SKM-1 treated with dmso at 0.1 percent for 144 hours (cell line): ENCODE measurements at regions not wholly inside any gene's neighbourhood (a gene's known extent, or its start where the extent isn't known, plus 50 kb on each side); places are given as distances from the start of the nearest gene placed in this dataset.
"Not testable (repeated sequence)": the region's sequence is repeated elsewhere in the genome, so short reads cannot be mapped to it uniquely, and the experiment has no call there.

Experiments
- DNase-seq: peaks from one replicate; lab custom pipeline; 2025; ENCODE audit not compliant: unreplicated experiment; lab: John Stamatoyannopoulos, UW

DNA sequence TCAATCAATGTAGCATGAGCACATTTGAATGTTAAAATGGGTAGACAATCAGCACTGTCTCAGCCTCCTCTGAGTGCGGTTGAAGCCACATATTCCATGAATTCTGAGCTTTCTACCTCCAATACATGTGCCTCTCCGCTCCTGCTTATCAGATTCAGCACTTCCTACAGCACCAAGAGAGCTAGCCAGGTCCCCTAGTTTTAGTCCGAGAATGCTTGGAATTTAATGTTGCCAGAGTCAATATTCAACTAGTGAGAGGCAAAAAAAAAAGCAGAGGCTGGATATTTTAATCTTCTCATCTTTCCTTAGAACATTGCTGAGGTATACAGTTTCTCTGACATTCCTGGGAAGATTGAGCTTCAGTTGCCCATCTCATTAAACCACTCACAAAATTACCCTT is 1979.1 kb upstream of the CDH9 start:
- DNase-seq, result no peak

DNA sequence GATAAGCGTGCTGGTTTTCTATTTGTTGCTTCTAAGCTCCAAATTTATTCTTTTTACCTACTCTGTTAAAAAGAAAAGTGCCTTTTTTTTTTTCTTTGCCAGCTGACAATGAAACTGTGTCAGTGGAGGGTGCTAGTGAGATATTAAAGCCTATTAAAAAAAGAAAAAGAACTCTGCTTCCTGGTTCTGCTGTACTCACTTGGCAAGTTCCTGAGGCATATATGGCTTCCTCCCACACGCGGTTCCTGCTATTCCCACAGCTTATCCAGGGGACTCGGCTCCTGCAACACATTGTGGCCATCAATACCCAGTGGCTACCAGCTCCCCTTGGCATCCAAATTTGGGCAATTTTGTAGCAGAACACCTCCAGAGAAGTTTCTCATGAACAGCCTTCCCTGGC is 1977.7 kb upstream of the CDH9 start:
- DNase-seq, result no peak

DNA sequence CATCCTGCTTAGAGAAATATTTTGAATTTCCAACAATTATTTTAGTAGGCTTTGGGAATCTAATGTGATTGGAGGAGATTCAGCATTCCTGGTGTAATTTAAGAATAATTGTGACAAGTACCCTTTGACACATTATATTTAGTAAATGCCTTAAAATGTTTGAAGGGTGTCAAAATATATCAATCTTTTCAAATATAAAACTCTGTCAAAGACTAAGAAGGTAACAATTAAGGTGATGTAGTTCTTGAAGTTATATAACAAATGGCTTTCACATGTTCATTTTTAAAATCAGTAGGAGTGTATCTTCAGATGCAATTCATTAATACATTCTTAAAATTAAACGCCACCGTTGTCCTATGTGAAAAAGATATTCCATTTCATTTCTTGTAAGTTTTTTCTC is 1977.1 kb upstream of the CDH9 start:
- no peak for DNase-seq

DNA sequence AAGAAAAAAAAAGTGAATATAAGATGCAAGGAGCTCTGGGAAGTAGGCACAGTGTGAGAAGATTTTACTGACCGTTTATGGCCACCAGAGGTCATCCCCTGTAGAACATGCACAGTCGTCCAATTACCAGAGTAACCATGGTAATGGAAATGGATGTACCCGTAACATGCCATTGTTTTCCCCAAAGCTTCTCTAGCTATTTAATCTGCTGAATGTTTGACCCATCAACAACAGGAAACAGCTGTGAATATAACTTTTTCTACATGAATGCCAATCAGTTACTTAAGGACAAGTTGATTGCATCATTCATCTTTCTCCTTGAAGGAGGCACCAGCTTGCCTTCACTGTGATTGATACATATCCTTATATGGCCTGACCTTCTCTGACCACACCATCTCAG is 1967.0 kb upstream of the CDH9 start:
- no peak for DNase-seq

DNA sequence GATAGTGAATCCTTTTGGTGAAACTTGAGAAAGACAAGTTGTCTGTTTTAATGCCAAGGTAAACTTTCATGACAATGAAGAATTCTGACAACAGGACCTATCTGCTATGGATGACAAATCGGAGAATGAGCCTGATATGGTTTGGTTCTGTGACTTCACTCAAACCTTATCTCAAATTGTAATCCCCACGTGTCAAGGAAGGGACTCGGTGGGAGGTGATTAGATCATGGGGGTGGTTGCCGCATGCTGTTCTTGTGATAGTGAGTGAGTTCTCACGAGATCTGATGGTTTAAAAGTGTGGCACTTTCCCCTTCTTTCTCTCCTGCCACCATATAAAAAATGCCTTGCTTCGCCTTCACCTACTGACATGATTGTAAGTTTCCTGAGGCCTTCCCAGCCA is 1964.1 kb upstream of the CDH9 start:
- DNase-seq, result no peak

DNA sequence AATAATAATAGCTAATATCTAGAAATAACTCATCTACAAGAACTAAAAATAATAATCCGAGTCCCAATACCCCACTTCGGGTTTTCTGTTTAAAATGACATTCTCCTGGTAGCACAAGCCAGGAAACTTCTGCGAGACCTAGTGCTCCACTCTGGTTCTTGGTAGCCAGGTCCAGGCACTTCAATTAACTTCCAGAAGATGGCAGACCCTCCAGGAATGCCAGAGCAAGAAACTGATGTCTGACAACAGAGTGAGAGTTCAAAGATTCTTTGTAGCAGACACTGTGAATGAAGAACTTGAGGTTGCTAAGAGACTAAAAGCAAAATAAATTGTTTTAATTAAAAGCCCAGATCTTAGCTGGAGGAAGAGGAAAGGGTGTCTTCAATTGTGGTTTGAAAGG is 1963.3 kb upstream of the CDH9 start:
- DNase-seq, result no peak

DNA sequence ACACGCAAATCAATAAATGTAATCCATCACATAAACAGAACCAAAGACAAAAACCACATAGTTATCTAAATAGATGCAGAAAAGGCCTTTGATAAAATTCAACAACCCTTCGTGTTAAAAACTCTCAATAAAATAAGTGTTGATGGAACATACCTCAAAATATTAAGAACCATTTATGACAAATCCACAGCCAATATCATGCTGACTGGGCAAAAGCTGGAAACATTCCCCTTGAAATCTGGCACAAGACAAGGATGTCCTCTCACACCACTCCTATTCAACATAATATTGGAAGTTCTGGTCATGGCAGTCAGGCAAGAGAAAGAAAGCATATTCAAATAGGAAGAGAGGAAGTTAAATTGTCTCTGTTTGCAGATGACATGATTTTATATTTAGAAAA is 1946.3 kb upstream of the CDH9 start:
- DNase-seq, result no peak

DNA sequence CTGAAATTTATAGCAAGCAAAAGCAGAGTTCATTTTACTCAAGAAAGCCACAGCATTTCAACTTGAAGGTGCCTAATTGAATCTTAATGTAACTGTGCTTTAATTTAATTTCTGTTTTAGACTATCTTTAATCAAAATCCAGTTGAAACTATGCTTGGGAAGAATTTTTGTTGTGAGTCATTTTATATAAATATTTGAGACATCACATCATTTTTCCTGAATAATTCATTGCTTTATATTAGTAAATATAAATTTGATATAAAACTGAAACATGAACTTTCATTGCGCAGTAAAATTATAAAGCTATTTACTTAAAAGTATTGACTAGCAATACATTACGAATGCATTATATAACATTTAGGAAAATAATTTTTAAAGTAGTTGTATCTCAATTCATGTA is 1937.1 kb upstream of the CDH9 start:
- DNase-seq, result no peak

DNA sequence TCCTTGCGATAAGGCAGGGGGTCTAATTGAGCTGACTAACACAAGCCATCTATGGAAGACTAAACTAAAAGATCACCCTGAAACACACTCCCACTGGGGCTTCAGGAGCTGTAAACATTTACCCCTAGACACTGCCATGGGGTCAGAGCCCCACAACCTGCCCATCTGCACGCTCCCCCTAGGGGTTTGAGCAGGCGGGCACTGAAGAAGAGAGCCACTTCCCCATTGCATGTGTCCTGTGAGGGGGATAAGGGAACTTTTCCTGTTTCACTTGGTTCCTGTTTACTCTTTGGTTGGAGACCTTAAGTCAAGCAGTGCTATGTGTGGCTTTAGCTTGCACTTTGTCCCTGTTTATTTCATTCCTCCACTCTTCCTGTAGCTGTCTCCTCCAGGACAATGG is 1929.5 kb upstream of the CDH9 start:
- no peak for DNase-seq

DNA sequence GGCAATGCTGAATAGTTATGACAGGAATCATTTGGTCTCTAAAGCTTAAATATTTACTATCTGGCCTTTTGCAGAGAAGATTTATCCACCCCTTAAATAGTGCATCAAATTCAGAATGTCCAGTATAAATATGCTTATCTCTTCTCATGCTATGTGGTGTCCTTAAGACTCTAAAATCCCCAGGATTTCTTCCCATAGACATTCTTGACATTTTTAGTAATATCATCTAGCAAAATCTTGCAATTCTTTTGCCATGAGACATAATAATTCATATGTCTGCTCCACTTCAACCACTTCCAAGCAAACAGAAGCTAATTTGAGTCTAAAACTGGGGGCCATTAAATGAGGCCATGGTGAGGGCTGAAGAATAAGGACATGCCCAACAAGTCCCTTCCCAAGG is 1923.4 kb upstream of the CDH9 start:
- no peak for DNase-seq

DNA sequence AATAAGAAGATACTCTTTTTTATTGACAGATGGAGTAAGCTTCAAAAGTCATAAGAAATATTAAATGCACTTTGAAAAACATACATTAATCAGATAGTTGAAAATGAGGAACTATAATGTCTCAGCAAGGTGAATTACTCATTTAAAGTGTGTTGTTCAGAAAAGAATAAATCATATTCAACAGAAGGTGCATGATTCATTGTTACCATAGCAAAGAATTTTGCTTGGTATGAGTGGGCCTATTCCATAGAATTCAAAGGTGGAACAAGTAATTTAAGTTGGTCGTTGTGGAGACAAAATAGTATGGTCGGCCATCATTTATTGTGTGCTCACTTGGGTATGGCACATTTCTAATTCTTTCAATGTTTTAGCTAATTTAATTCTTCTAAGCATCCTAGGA is 1920.2 kb upstream of the CDH9 start:
- DNase-seq, result no peak

DNA sequence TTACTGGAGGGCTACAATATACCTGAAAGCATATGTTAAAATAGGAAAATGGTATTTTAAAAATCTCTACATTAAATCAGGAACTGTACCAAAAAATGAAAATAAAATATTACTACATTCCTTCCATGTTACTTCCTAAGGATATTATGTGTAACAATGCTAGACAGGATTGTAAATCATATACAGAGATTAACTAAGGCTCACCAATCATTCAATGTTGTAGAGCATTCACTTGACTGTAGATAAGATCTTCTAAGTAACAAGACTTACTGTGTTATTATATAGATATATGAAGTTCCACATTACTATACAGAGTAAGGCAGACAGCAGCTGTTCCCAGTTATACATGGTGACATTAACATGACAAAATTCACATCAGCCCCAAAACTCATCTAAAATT is 1919.1 kb upstream of the CDH9 start:
- no peak for DNase-seq

DNA sequence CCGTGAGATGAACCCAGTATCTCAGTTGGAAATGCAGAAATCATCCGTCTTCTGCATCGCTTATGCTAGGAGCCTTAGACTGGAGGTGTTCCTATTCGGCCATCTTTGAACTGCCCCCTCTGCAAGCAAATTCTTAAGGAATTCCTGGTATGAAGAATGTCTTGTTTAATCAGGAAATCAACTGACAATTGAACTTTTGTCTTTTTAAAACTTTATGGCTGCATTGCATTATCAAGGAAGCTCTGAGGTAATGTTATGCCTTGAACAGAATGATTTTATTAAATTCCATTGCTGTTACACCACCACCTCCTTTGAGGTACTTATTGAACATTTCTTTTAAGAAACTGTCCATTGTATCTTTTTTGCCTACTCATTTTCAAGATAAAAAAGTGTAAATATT is 1915.7 kb upstream of the CDH9 start:
- no peak for DNase-seq

DNA sequence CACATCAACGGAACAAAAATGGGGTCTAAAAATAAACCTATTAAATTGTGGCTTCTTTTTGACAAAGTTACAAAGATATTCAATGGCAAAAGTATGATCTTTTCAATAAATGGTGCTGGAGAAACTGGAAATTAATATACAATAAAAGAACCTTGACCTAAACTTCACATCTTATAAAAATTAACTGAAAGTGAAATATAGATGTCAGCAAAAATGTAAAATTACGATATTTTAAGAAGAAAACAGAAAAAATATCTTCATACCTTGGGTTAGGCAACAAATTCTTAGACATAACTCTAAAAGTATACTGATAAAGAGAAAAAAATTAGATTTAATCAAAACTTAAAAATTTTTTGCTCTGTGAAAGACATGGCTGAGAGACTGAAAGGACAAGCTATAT is 1909.5 kb upstream of the CDH9 start:
- no peak for DNase-seq

DNA sequence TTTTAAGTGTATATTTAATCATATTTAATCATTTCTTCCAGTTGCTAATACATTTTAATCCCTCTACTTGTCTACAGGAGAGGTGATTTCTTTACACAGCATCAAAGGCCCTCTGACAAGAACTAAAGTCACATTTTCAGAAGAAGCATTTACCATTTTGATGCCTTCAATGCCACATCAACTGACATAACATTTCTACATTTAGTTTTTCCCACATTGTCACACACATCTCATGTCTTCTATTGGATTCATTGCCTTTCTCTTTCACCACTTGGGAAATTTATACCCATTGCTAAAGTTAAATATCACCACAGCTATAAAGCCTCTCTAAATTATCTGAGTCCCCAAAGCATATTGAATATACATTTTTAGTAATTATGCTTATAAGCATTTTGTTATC is 1907.5 kb upstream of the CDH9 start:
- no peak for DNase-seq

DNA sequence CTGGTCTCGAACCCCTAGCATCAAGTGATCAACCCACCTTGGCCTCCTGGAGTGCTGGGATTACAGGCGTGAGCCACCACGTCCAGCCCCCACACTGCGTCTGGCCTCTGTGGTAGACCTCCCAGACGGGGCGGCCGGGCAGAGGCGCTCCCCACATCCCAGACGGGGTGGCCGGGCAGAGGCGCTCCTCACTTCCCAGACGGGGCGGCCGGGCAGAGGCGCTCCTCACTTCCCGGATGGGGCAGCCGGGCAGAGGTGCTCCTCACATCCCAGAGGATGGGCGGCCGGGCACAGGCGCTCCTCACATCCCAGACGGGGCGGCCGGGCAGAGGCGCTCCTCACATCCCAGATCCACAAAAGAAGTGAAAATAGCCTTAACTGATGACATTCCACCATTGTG is 1891.0 kb upstream of the CDH9 start:
- not testable (repeated sequence) for DNase-seq

DNA sequence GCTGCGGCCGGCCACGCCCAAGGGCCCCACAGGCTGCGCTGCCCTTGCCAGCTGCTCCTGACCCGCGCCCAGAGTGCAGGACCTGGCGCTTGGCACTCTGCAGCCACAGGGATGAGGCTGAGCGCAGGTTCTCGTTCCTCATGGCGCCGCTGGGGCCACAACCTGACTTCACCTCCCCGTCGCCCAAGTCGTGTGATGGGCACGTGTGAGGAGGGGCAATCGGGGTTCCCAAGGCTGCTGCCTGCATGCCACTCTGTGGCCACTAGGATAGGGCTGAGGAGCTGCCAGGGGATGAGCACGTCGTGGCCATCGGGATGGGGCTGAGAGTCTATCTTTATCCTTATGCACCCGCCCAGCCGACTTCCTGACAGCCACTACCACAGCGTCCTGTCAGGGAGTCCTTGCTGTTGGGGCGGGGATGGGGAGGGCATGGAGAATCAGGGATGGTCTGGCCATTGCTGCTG is 1890.0 kb upstream of the CDH9 start:
- DNase-seq, result not testable (repeated sequence)

DNA sequence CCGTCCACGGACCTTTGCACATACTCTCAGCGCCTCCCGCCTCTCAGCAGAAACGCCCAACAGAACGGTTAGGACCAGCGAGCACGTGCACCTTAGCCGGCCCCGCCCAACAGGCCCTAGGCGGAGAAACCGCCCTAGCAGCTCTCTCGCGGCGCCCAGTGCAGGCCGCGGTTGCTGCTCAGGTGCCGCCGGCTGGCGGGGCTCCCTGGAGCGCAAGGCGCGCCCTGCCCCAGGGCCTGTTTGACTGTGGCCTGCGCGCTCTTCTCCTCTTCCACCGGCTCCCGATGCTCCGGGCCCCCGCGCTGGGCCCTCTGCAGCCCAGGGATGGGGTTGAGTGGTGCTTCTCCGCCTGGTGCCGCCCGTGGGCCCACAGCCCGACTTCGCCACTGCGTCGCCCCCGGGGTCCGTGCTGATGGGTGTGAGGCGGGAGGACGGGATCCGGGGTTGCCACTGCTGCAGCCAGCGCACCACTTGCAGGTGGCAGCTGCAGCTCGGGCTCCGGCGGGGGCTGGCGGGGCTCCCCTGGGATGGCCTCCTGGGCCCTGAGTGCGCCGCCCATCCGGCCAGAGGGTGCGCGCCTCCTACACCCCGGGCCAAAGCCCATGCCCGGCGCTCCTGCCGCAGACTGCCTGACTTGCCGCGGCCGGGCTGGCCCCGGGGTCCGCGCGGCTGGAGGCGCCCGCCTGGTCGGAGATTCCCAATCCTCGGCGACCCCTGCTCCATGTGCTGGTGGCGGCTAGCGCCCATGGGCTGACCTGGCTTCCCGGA is 1889.4 kb upstream of the CDH9 start:
- DNase-seq, result no peak

DNA sequence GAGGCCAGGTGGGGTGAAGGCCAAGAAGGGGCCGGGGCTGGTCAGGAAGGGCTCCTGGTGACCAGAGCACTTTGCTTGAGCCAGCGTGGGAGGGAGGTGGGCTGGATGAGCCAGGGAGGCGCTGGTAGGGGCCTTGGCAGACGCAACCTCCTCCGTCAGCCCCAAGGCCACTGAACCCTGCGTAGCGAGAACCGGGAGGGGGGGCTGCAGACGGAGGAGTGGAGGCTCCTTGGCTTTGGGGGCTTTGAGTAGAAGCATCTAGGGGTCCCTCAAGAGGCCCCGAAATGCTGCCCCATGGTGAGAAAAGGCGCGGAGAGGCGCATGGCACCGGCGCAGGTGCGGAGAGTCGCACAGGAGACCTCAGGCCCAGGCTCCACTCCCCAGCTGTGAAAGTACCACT is 1888.0 kb upstream of the CDH9 start:
- DNase-seq, result no peak

DNA sequence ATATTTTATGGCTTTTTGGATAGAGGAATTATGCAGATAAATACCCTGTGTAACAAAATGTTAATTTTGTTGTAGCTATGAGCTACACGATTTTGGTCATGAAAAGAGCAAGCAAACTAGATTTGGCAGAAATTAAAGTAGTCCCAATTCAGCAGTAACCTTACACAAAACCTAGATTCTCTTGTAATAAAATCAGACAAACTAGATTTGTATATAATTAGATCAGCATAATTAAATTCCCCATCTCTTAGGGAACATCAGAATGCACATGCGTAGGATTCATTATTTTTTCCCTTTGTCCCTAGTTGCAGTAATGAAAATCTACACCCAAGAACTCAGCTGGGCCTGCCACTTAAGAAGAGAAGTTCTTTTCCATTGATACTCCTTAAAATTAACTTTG is 1879.2 kb upstream of the CDH9 start:
- DNase-seq, result no peak

DNA sequence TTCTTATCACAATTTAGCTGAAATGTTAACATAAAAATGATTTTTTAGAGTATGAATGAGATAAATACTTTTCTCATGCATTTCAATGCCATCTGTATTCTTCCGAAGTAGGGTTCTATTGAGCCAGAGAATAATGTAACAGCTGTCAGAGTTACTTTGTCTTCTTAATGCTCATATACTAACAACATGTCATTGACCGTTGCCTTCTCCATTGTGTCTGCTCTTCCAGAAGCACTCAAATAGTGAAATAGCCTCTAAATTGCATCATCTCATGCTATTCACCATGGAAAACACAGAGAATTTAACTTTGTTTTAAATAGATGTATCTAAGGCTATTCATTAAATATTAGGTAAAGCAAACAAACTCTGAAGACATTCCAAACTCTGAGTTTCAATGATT is 1875.9 kb upstream of the CDH9 start:
- DNase-seq, result no peak

DNA sequence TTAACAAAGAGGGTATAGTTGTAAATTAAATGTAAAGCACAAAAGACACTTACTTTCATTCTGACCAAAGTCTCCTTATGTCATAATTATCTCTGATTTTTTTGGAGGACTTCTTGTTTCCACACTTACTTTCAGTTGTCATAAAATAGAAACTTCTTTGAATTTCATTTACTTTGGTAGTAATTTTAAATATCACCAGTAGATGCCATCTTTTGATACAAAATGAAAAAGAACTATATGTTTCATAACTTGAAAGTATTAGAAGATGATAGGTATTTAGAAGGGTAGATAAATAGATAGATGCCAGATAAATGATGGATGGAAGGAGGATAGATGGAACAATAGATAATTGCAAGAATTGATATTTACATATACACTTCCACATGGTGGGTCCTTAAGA is 1865.3 kb upstream of the CDH9 start:
- DNase-seq, result no peak

DNA sequence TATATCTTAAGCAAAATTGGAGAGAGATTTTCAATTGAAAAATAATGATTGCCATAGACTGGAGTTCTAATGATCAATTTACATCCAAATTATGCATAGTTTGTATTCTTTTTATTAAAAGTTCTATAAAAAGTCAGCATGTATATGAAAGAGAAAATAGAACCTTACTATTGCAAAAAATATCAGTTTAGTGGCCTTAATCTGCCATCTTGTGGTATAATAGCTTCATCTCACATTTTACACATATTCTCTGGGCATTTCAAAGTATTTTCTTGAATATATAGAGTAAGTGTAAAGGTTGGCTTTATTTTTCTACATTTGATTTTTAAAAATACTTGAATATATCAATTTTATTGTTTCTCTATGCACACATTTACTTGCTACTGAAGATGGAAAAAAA is 1858.6 kb upstream of the CDH9 start:
- DNase-seq, result peak; percentile 3
